ENCODE measurements at regions not wholly inside any gene's neighbourhood (a gene's known extent, or its start where the extent isn't known, plus 50 kb on each side); places are given as distances from the start of the nearest gene placed in this dataset.
"Not testable (repeated sequence)": the region's sequence is repeated elsewhere in the genome, so short reads cannot be mapped to it uniquely, and the experiment has no call there.

DNA sequence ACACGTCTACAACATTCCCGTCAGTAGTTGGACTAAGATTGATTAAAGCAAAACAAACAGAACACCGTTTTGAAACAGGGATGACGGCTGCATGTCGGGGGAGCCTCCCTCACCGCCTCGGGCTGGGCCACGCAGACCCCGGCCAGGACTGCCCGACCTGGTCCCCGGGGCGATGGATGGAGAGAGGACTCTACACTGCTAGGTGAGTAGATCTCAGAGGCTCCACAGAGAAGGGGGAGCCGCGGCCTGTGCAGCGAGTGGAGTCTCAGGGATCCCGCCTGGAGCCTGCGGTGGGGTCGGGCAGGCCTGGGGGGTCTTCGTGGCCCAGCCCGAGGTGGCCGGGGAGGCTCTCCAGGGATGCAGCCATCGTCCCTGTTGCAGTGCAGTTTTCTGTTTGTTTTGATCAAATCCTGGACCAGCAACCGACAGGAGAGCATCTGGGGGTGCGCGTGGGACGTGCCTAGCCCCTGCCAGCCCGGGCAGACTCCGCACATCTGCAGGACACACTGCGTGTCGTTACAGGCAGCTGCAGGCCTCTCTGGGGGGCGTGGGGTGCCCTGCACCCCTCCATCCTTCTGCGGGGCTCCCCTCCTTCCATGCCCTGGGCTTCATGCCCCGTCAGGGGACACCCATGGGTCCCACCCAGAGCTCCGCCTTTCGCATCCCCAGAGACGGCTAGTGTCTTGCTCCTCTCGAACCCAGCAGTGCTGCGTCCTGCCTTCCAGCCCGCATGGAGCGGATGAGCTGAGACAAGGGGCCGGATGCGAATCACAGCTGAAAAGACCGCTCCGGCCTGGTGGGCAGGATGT is 143.6 kb downstream of the RTP5 start:
- H3K4me1 ChIP-seq (ENCODE audit: control insufficient read depth, low read depth, low read length), result no peaks in the 10 kb centered on the region
- H2AK5ac ChIP-seq (ENCODE audit: low read length), result no peak overlapping the region
- no peak overlapping the region for H3K27ac ChIP-seq (ENCODE audit: low read depth, low read length)
- no peak overlapping the region for H3K4ac ChIP-seq (ENCODE audit: low read depth, low read length)
- no peak overlapping the region for H3K9ac ChIP-seq (ENCODE audit: low read length)
- no peak overlapping the region for H2BK15ac ChIP-seq (replicated peaks; ENCODE audit: low read depth)
- H3K27me3 ChIP-seq (ENCODE audit: insufficient read depth, low read length, poor library complexity), result no peaks in the 10 kb centered on the region
- no peak overlapping the region for H4K5ac ChIP-seq (ENCODE audit: low read length)
- H3K4me2 ChIP-seq (ENCODE audit: low read length), result no peak overlapping the region
- no peak overlapping the region for H3K56ac ChIP-seq (ENCODE audit: low read length)
- no peak overlapping the region for H4K8ac ChIP-seq (ENCODE audit: low read depth, low read length)
- no peak overlapping the region for H2BK5ac ChIP-seq (ENCODE audit: low read length)
- no peaks in the 10 kb centered on the region for H3K36me3 ChIP-seq (ENCODE audit: control insufficient read depth, insufficient read depth, low read length)
- no peak for DNase-seq
- no CpG with 5 or more reads among the region's 44 CpGs for WGBS (ENCODE audit: extremely low coverage, insufficient coverage, low lambda C conversion rate)
- H3K79me2 ChIP-seq (ENCODE audit: control insufficient read depth, insufficient read depth, low read length), result no peaks in the 10 kb centered on the region
- no peak overlapping the region for H3K18ac ChIP-seq (ENCODE audit: low read length)
- H3K23ac ChIP-seq (ENCODE audit: low read length), result no peak overlapping the region
- no peak overlapping the region for H3K4me3 ChIP-seq (ENCODE audit: low read length)
- no peaks in the 10 kb centered on the region for H3K79me1 ChIP-seq (ENCODE audit: low read length)
- no peak overlapping the region for H2BK120ac ChIP-seq (ENCODE audit: low read depth, low read length)

GRCh38 chr2:242013771-242014170 is 144.2 kb downstream of the RTP5 start:
- H3K4ac ChIP-seq (ENCODE audit: low read depth, low read length), result no peak overlapping the region
- no peak overlapping the region for H2BK5ac ChIP-seq (ENCODE audit: low read length)
- no peak for DNase-seq
- H3K23ac ChIP-seq (ENCODE audit: low read length), result no peak overlapping the region
- no peak overlapping the region for H4K8ac ChIP-seq (ENCODE audit: low read depth, low read length)
- H3K79me2 ChIP-seq (ENCODE audit: control insufficient read depth, insufficient read depth, low read length), result no peaks in the 10 kb centered on the region
- no peak overlapping the region for H4K5ac ChIP-seq (ENCODE audit: low read length)
- H3K4me1 ChIP-seq (ENCODE audit: control insufficient read depth, low read depth, low read length), result no peaks in the 10 kb centered on the region
- no peaks in the 10 kb centered on the region for H3K36me3 ChIP-seq (ENCODE audit: control insufficient read depth, insufficient read depth, low read length)
- H3K9ac ChIP-seq (ENCODE audit: low read length), result no peak overlapping the region
- H3K18ac ChIP-seq (ENCODE audit: low read length), result no peak overlapping the region
- H3K4me2 ChIP-seq (ENCODE audit: low read length), result no peak overlapping the region
- H2BK120ac ChIP-seq (ENCODE audit: low read depth, low read length), result no peak overlapping the region
- H3K27ac ChIP-seq (ENCODE audit: low read depth, low read length), result no peak overlapping the region
- no peak overlapping the region for H3K4me3 ChIP-seq (ENCODE audit: low read length)
- H3K27me3 ChIP-seq (ENCODE audit: insufficient read depth, low read length, poor library complexity), result no peaks in the 10 kb centered on the region
- no CpG with 5 or more reads among the region's 9 CpGs for WGBS (ENCODE audit: extremely low coverage, insufficient coverage, low lambda C conversion rate)
- no peak overlapping the region for H3K56ac ChIP-seq (ENCODE audit: low read length)
- H2BK15ac ChIP-seq (replicated peaks; ENCODE audit: low read depth), result no peak overlapping the region
- H3K79me1 ChIP-seq (ENCODE audit: low read length), result no peaks in the 10 kb centered on the region
- H2AK5ac ChIP-seq (ENCODE audit: low read length), result no peak overlapping the region

GRCh38 chr2:242015108-242016065 is 145.9 kb downstream of the RTP5 start:
- no peak overlapping the region for H4K8ac ChIP-seq (ENCODE audit: low read depth, low read length)
- H2BK15ac ChIP-seq (replicated peaks; ENCODE audit: low read depth), result no peak overlapping the region
- no peak overlapping the region for H4K5ac ChIP-seq (ENCODE audit: low read length)
- H3K4ac ChIP-seq (ENCODE audit: low read depth, low read length), result no peak overlapping the region
- no peak overlapping the region for H2BK5ac ChIP-seq (ENCODE audit: low read length)
- H2AK5ac ChIP-seq (ENCODE audit: low read length), result no peak overlapping the region
- H3K27me3 ChIP-seq (ENCODE audit: insufficient read depth, low read length, poor library complexity), result no peaks in the 10 kb centered on the region
- no peak overlapping the region for H3K4me2 ChIP-seq (ENCODE audit: low read length)
- no peak overlapping the region for H3K23ac ChIP-seq (ENCODE audit: low read length)
- no peak overlapping the region for H3K4me3 ChIP-seq (ENCODE audit: low read length)
- no peak overlapping the region for H3K27ac ChIP-seq (ENCODE audit: low read depth, low read length)
- H2BK120ac ChIP-seq (ENCODE audit: low read depth, low read length), result no peak overlapping the region
- H3K18ac ChIP-seq (ENCODE audit: low read length), result no peak overlapping the region
- WGBS (ENCODE audit: extremely low coverage, insufficient coverage, low lambda C conversion rate), result no CpG with 5 or more reads among the region's 10 CpGs
- no peak overlapping the region for H3K56ac ChIP-seq (ENCODE audit: low read length)
- no peaks in the 10 kb centered on the region for H3K79me1 ChIP-seq (ENCODE audit: low read length)
- DNase-seq, result no peak
- H3K4me1 ChIP-seq (ENCODE audit: control insufficient read depth, low read depth, low read length), result no peaks in the 10 kb centered on the region
- no peak overlapping the region for H3K9ac ChIP-seq (ENCODE audit: low read length)
- no peaks in the 10 kb centered on the region for H3K79me2 ChIP-seq (ENCODE audit: control insufficient read depth, insufficient read depth, low read length)
- no peaks in the 10 kb centered on the region for H3K36me3 ChIP-seq (ENCODE audit: control insufficient read depth, insufficient read depth, low read length)

DNA sequence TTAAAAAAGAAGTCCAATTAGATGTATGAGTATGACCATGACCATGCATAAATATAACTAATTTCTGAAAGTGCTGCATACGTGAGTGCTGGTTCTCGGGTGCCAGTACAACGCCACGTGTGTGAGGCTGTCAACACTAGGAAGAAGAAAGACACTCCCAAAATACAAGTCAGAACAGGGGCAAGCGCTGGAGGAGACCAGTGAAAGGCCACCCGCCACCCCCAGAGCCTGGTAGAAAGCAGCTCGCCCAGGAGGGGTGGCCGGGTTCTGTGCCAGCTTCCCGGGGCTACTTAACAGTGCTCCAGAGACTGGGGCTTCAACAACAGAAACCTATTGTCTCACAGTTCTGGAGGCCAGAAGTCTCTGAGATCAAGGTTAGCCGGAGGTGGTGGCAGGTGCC is 147.6 kb downstream of the RTP5 start:
- Histone ChIP-seq H2BK5ac (ENCODE audit: low read length) (no peak overlapping the region), H3K4me3 (ENCODE audit: low read length) (no peak overlapping the region), H2BK120ac (ENCODE audit: low read depth, low read length) (no peak overlapping the region), H3K27me3 (ENCODE audit: insufficient read depth, low read length, poor library complexity) (no peaks in the 10 kb centered on the region), H3K9ac (ENCODE audit: low read length) (no peak overlapping the region), H3K36me3 (ENCODE audit: control insufficient read depth, insufficient read depth, low read length) (no peaks in the 10 kb centered on the region), H3K18ac (ENCODE audit: low read length) (no peak overlapping the region), H3K56ac (ENCODE audit: low read length) (no peak overlapping the region), H3K27ac (ENCODE audit: low read depth, low read length) (no peak overlapping the region), H3K4me2 (ENCODE audit: low read length) (no peak overlapping the region), H2AK5ac (ENCODE audit: low read length) (no peak overlapping the region), H3K4ac (ENCODE audit: low read depth, low read length) (no peak overlapping the region), H2BK15ac (replicated peaks; ENCODE audit: low read depth) (no peak overlapping the region), H3K4me1 (ENCODE audit: control insufficient read depth, low read depth, low read length) (no peaks in the 10 kb centered on the region), H4K5ac (ENCODE audit: low read length) (no peak overlapping the region), H4K8ac (ENCODE audit: low read depth, low read length) (no peak overlapping the region), H3K79me1 (ENCODE audit: low read length) (no peaks in the 10 kb centered on the region), H3K79me2 (ENCODE audit: control insufficient read depth, insufficient read depth, low read length) (no peaks in the 10 kb centered on the region), H3K23ac (ENCODE audit: low read length) (no peak overlapping the region)
- no CpG with 5 or more reads among the region's 10 CpGs for WGBS (ENCODE audit: extremely low coverage, insufficient coverage, low lambda C conversion rate)
- no peak for DNase-seq

DNA sequence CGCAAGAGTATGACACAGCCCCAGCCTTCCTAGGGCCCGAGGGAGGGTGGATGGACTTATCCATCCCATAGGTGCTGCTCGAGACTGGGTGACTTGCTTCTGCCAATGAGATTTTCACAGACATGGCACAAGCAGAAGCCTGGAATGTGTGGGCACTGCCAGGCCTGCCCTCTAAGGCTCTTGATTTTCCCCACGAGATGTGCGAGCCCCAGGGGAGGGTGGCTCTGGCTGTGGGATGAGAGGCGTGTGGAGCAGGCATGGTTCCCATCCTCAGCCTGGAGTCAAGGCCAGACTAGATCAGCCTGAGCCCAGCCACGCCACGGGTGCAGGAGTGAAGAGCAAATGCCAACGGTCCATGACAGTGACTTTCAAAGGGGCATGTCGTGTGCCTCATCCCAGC is 148.9 kb downstream of the RTP5 start:
- not testable (repeated sequence) for H3K79me1 ChIP-seq (ENCODE audit: low read length); H3K9ac ChIP-seq (ENCODE audit: low read length); H4K8ac ChIP-seq (ENCODE audit: low read depth, low read length); H3K4me1 ChIP-seq (ENCODE audit: control insufficient read depth, low read depth, low read length); H3K36me3 ChIP-seq (ENCODE audit: control insufficient read depth, insufficient read depth, low read length); H3K18ac ChIP-seq (ENCODE audit: low read length); H3K4ac ChIP-seq (ENCODE audit: low read depth, low read length); DNase-seq; H2AK5ac ChIP-seq (ENCODE audit: low read length); H3K79me2 ChIP-seq (ENCODE audit: control insufficient read depth, insufficient read depth, low read length); H3K4me3 ChIP-seq (ENCODE audit: low read length); H3K27me3 ChIP-seq (ENCODE audit: insufficient read depth, low read length, poor library complexity); H2BK15ac ChIP-seq (replicated peaks; ENCODE audit: low read depth); H2BK120ac ChIP-seq (ENCODE audit: low read depth, low read length); H3K56ac ChIP-seq (ENCODE audit: low read length); H4K5ac ChIP-seq (ENCODE audit: low read length); H2BK5ac ChIP-seq (ENCODE audit: low read length); H3K23ac ChIP-seq (ENCODE audit: low read length); H3K4me2 ChIP-seq (ENCODE audit: low read length); H3K27ac ChIP-seq (ENCODE audit: low read depth, low read length)
- no CpG with 5 or more reads among the region's 10 CpGs for WGBS (ENCODE audit: extremely low coverage, insufficient coverage, low lambda C conversion rate)

Measured in mesendoderm (in vitro differentiated cells).